ENCODE measurements at regions not wholly inside any gene's neighbourhood (a gene's known extent, or its start where the extent isn't known, plus 50 kb on each side); places are given as distances from the start of the nearest gene placed in this dataset.

GRCh38 chrY:13830089-13830488, 126.4 kb downstream of the TMSB4Y start:
- Histone ChIP-seq H3K9ac (ENCODE audit: extremely low read depth, low read length, poor library complexity, severe bottlenecking) (no peak overlapping the region), H3K4me3 (ENCODE audit: low read length) (no peak overlapping the region), H3K27me3 (ENCODE audit: control insufficient read depth, insufficient read depth, low read length, poor library complexity, severe bottlenecking) (no peaks in the 10 kb centered on the region), H3K27ac (ENCODE audit: low read depth, low read length) (no peak overlapping the region), H3K9me3 (ENCODE audit: control insufficient read depth, low read length) (peaks cover 21% of the 10 kb centered on the region), H3K4me1 (ENCODE audit: control insufficient read depth, insufficient read depth, low read length) (no peaks in the 10 kb centered on the region), H3K36me3 (ENCODE audit: control insufficient read depth, insufficient read depth, low read length) (peaks cover 20% of the 10 kb centered on the region)
- Mint-ChIP-seq H3K9me3 (no peaks in the 10 kb centered on the region), H3K27me3 (ENCODE audit: insufficient read depth) (no peaks in the 10 kb centered on the region), H3K4me1 (no peaks in the 10 kb centered on the region), H3K27ac (no peak overlapping the region), H3K4me3 (no peak overlapping the region), H3K36me3 (ENCODE audit: low read depth) (no peaks in the 10 kb centered on the region)
- no peak for DNase-seq
- no peak for TF ChIP-seq CTCF (conservative IDR thresholded peaks at IDR 0.05)
- WGBS, 2 experiments (ENCODE audit: insufficient coverage in 1 of 2, insufficient read length in 1 of 2), result 98 to 100% methylated on average over 5 to 8 of the region's 9 CpGs

- peaks cover 28% of the 10 kb centered on the region for H3K36me3 ChIP-seq (ENCODE audit: control insufficient read depth, insufficient read depth, low read length)
Observed at GRCh38 chrY:13844411-13844810, 140.7 kb downstream of the TMSB4Y start.

GRCh38 chrY:13845276-13845675, 141.0 kb downstream of the VCY start:
- no peaks in the 10 kb centered on the region for H3K9me3 ChIP-seq (ENCODE audit: control insufficient read depth, low read length)
- no peaks in the 10 kb centered on the region for H3K4me1 Mint-ChIP-seq
- no peak for DNase-seq
- H3K4me1 ChIP-seq (ENCODE audit: control insufficient read depth, insufficient read depth, low read length), result no peaks in the 10 kb centered on the region
- no peaks in the 10 kb centered on the region for H3K9me3 Mint-ChIP-seq
- H3K4me3 ChIP-seq (ENCODE audit: low read length), result no peak overlapping the region
- no peak overlapping the region for H3K27ac Mint-ChIP-seq
- H3K36me3 Mint-ChIP-seq (ENCODE audit: low read depth), result no peaks in the 10 kb centered on the region
- no peak for TF ChIP-seq CTCF (conservative IDR thresholded peaks at IDR 0.05)
- no peaks in the 10 kb centered on the region for H3K27me3 ChIP-seq (ENCODE audit: control insufficient read depth, insufficient read depth, low read length, poor library complexity, severe bottlenecking)
- H3K36me3 ChIP-seq (ENCODE audit: control insufficient read depth, insufficient read depth, low read length), result peaks cover 28% of the 10 kb centered on the region
- no peak overlapping the region for H3K4me3 Mint-ChIP-seq
- no peaks in the 10 kb centered on the region for H3K27me3 Mint-ChIP-seq (ENCODE audit: insufficient read depth)
- H3K9ac ChIP-seq (ENCODE audit: extremely low read depth, low read length, poor library complexity, severe bottlenecking), result no peak overlapping the region
- no peak overlapping the region for H3K27ac ChIP-seq (ENCODE audit: low read depth, low read length)

More at GRCh38 chrY:13844411-13844810, 140.7 kb downstream of the TMSB4Y start:
- Mint-ChIP-seq H3K36me3 (ENCODE audit: low read depth) (no peaks in the 10 kb centered on the region), H3K4me3 (no peak overlapping the region), H3K27ac (no peak overlapping the region), H3K4me1 (no peaks in the 10 kb centered on the region), H3K9me3 (no peaks in the 10 kb centered on the region), H3K27me3 (ENCODE audit: insufficient read depth) (no peaks in the 10 kb centered on the region)
- Histone ChIP-seq H3K9me3 (ENCODE audit: control insufficient read depth, low read length) (no peaks in the 10 kb centered on the region), H3K4me1 (ENCODE audit: control insufficient read depth, insufficient read depth, low read length) (no peaks in the 10 kb centered on the region), H3K27me3 (ENCODE audit: control insufficient read depth, insufficient read depth, low read length, poor library complexity, severe bottlenecking) (no peaks in the 10 kb centered on the region), H3K9ac (ENCODE audit: extremely low read depth, low read length, poor library complexity, severe bottlenecking) (no peak overlapping the region), H3K27ac (ENCODE audit: low read depth, low read length) (no peak overlapping the region), H3K4me3 (ENCODE audit: low read length) (no peak overlapping the region)
- no peak for TF ChIP-seq CTCF (conservative IDR thresholded peaks at IDR 0.05)
- no CpG with 5 or more reads among the region's 2 CpGs for WGBS, 2 experiments (ENCODE audit: insufficient coverage in 1 of 2, insufficient read length in 1 of 2)
- DNase-seq, result no peak
